ENCODE measurements at regions not wholly inside any gene's neighbourhood (a gene's known extent, or its start where the extent isn't known, plus 50 kb on each side); places are given as distances from the start of the nearest gene placed in this dataset.
"Not testable (repeated sequence)": the region's sequence is repeated elsewhere in the genome, so short reads cannot be mapped to it uniquely, and the experiment has no call there.

DNA sequence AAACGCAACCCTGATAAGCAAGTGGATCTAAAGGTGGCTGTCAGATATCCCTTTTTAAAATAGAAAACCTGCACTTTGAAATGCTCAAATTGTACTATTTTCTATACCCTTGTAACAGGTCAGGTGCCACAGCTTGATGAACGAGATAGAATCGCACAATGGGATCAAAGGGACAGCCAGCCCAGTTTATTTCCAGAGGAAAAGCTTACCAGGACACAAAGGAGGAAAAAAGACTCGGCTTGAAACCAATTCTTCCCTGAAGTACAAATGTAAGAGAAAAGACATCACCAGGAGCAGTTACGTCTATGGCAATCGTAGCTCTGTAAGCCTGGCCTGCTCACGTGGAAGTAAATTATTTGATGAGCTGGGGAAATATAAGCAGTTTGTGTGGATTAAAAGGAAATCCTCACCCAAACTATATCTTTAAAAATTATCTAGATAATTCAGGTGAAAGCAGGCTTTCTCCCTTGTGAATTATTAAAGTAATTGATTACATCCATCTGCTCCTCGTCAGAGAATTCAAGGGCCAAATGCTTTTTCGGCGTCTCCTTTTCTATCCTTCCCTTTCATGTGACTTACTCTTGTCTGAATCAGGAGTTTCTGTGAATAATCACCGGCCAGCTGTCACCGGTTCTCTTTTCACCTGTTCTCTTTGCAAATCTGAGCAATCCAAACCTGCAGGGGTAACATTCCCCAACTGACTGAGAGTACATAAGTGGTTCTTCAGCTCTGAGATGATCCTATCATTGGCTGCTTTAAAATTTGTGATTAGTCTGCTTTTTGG is 339.2 kb upstream of the ONECUT1 start:
- peaks cover 0 to 7% (median 0%) of the 10 kb centered on the region in 4 donors for H3K27me3 ChIP-seq
- no peak overlapping the region for H3K27ac ChIP-seq
- no peaks in the 10 kb centered on the region for H3K4me1 ChIP-seq
- intact Hi-C loops (cut with DNase I) = no loop called here
- TF ChIP-seq, protein P1, sequence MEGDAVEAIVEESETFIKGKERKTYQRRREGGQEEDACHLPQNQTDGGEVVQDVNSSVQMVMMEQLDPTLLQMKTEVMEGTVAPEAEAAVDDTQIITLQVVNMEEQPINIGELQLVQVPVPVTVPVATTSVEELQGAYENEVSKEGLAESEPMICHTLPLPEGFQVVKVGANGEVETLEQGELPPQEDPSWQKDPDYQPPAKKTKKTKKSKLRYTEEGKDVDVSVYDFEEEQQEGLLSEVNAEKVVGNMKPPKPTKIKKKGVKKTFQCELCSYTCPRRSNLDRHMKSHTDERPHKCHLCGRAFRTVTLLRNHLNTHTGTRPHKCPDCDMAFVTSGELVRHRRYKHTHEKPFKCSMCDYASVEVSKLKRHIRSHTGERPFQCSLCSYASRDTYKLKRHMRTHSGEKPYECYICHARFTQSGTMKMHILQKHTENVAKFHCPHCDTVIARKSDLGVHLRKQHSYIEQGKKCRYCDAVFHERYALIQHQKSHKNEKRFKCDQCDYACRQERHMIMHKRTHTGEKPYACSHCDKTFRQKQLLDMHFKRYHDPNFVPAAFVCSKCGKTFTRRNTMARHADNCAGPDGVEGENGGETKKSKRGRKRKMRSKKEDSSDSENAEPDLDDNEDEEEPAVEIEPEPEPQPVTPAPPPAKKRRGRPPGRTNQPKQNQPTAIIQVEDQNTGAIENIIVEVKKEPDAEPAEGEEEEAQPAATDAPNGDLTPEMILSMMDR (IDR thresholded peaks at IDR 0.05) = no peak
- no peak for TF ChIP-seq POLR2A (IDR thresholded peaks at IDR 0.05)
- no peak for DNase-seq
- no peaks in the 10 kb centered on the region for H3K9me3 ChIP-seq
- H3K36me3 ChIP-seq = no peaks in the 10 kb centered on the region
- WGBS, 2 donors = 38 to 44% methylated on average over 12 of the region's 12 CpGs
- no peak overlapping the region for H3K4me3 ChIP-seq

DNA sequence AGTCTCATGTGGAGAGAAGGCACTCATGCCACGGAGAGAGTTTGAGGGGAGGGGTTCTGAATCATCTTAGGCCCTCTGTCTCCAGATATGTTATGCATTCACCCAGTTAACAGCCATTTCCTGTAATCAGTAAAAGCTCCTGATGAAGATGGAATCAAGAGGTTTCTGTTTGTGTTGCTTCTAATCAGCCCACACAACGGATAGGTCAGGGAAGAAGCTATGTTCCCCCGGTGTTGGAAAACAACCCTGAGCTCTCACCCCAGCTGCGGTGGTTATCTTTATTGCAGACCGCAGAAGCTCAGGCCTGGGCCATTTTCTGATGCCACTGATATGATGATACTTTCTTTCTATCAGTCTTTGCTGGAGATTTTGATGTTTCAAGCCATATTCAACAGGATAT is 338.5 kb upstream of the ONECUT1 start:
- DNase-seq = no peak
- intact Hi-C loops (cut with DNase I) = no loop called here
- H3K27ac ChIP-seq = no peak overlapping the region
- H3K27me3 ChIP-seq = peaks cover 0 to 7% (median 0%) of the 10 kb centered on the region in 4 donors
- no peaks in the 10 kb centered on the region for H3K36me3 ChIP-seq
- H3K9me3 ChIP-seq = no peaks in the 10 kb centered on the region
- no peaks in the 10 kb centered on the region for H3K4me1 ChIP-seq
- no peak overlapping the region for H3K4me3 ChIP-seq
- TF ChIP-seq POLR2A (IDR thresholded peaks at IDR 0.05) = no peak
- TF ChIP-seq, protein P1 (IDR thresholded peaks at IDR 0.05) = no peak
- WGBS, 2 donors = 38 to 45% methylated on average over 5 of the region's 5 CpGs

DNA sequence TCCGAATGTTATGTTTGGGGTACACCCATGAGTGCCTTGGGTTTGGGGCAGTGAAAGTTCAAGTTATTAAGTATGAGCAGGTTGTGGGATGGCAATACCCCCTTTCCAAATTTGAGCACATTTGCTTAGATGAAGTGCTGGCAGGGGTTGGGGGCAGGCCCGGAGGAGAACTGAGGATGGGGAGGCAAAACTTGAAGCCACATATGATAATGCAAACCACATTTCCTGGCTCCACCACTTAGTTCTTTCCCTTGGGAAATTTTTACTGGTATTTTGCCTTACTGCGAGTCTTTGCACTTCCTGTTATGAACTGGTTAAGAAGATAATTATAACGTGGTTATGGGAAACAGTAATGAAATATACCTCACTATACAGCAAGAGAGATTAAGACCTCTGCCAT is 336.0 kb upstream of the ONECUT1 start:
- Histone ChIP-seq H3K27ac (no peak overlapping the region), H3K4me1 (no peaks in the 10 kb centered on the region), H3K4me3 (no peak overlapping the region), H3K9me3 (no peaks in the 10 kb centered on the region), H3K27me3 (peaks cover 0 to 3% (median 0%) of the 10 kb centered on the region in 4 donors), H3K36me3 (no peaks in the 10 kb centered on the region)
- intact Hi-C loops (cut with DNase I) = no loop called here
- whole genome bisulfite sequencing, 2 donors = 36 to 46% methylated on average over 4 of the region's 4 CpGs
- DNase-seq = no peak
- no peak for TF ChIP-seq POLR2A (IDR thresholded peaks at IDR 0.05)
- TF ChIP-seq, protein P1 (IDR thresholded peaks at IDR 0.05) = no peak

DNA sequence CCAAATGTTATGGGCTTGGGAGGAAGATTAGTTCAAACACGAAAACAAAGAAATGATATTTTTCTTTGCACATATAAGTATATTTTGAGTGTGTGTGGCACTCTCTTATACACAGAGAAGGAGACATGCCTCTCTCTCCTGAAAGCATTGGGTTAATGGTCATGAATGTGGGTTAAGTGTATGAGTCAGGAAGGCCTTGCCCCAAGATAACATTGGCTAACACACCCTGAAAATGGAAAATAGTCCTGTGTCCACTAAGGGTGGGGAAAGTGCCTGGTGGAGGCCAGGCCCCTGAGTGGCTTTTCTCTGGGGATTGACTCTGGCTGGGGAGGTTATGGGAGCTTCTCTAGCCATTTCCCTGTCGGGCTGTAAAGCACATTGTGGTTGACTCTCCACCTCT is 332.7 kb upstream of the ONECUT1 start:
- WGBS, 2 donors = 75 to 81% methylated on average over 2 of the region's 2 CpGs
- no peak for TF ChIP-seq POLR2A (IDR thresholded peaks at IDR 0.05)
- TF ChIP-seq, protein P1 (IDR thresholded peaks at IDR 0.05) = no peak
- intact Hi-C loops (cut with DNase I) = no loop called here
- Histone ChIP-seq H3K36me3 (no peaks in the 10 kb centered on the region), H3K9me3 (no peaks in the 10 kb centered on the region), H3K27me3 (no peaks in the 10 kb centered on the region), H3K27ac (no peak overlapping the region), H3K4me3 (no peak overlapping the region), H3K4me1 (no peaks in the 10 kb centered on the region)
- no peak for DNase-seq

DNA sequence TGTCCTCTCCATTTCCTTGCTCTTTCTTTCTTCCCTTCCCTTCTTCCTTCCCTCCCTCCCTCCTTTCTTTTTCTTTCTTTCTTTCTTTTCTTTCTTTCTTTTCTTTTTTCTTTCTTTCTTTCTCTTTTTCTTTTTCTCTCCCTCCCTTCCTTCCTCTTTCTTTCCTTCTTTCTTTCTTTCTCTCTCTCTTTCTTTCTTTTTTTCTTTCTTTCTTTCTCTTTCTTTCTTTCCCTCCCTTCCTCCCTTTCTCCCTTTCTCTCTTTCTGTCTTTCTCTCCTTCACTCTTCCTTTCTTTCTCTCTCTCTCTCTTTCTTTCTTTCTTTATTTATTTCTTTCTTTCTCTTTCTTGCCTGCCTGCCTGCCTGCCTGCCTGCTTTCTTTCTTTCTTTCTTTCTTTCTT is 326.8 kb upstream of the ONECUT1 start:
- H3K36me3 ChIP-seq; H3K9me3 ChIP-seq; H3K4me1 ChIP-seq; H3K27ac ChIP-seq; DNase-seq; H3K4me3 ChIP-seq; H3K27me3 ChIP-seq; intact Hi-C loops (cut with DNase I): not testable (repeated sequence)

DNA sequence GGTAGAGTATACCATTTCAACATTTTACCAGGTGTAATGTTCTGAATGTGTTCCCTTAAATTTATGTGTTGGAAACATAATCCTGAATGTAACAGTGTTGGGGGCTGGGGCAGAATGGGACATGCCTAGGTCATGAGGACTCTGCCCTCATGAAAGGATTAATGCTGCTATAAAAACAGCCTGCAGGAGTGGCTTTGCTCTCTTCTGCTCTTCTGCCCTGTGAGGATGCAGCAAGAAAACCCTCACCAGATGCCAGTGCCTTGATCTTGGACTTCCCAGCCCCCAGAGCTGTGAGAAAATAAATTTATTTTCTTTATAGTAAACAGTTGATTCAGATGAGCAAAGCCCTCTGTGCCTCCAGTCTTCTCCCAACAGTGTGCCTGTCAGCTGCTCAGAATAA is 326.0 kb upstream of the ONECUT1 start:
- Histone ChIP-seq H3K4me3 (no peak overlapping the region), H3K27ac (no peak overlapping the region), H3K27me3 (no peaks in the 10 kb centered on the region), H3K4me1 (no peaks in the 10 kb centered on the region), H3K36me3 (no peaks in the 10 kb centered on the region), H3K9me3 (no peaks in the 10 kb centered on the region)
- no peak for DNase-seq
- intact Hi-C loops (cut with DNase I) = no loop called here
- TF ChIP-seq POLR2A (IDR thresholded peaks at IDR 0.05) = no peak
- TF ChIP-seq, protein P1 (IDR thresholded peaks at IDR 0.05) = no peak
